HCT116 (cell line): ENCODE measurements at regions not wholly inside any gene's neighbourhood (a gene's known extent, or its start where the extent isn't known, plus 50 kb on each side); places are given as distances from the start of the nearest gene placed in this dataset.

ENCODE experiments used
- ATAC-seq: fragments of 200-7000 bp; cut with Tn5 transposase; 2 replicates; pipeline ENCODE4 v1.9.1; 2020; ENCODE audit warnings: mild to moderate bottlenecking, moderate library complexity
- BruUV-seq: library from RNA; stranded (reverse); fragments of 400-500 nt; replicated peaks from 2 replicates; lab custom pipeline; 2021; lab: Mats Ljungman, UMichigan
- CTCF ChIA-PET: fragments of 300-600 bp; sonication (Branson Sonifier 250); formaldehyde crosslinking; loops from one replicate; lab custom pipeline; 2021; ENCODE audit warnings: antibody characterized with exemption; lab: Charles Lee
- POLR2A ChIA-PET: fragments of 300-600, 350-600 bp; sonication (Branson Sonifier 250); formaldehyde crosslinking; loops from one replicate; lab custom pipeline; 2021; ENCODE audit warnings: antibody characterized with exemption; lab: Charles Lee
- RAD21 ChIA-PET, 2 experiments: fragments of 300-600 bp; sonication (Branson Sonifier 250); formaldehyde crosslinking; loops; one replicate each; lab custom pipeline; 2023; ENCODE audit warnings: low total read pairs in 2 of 2; ENCODE audit not compliant: uncharacterized antibody in 2 of 2, unreplicated experiment in 2 of 2, low non-redundant PET in 1 of 2; lab: Charles Lee
- DNase-seq: peaks from one replicate; pipeline ENCODE4 v3.0.0-alpha.2; 2010; ENCODE audit warnings: low read depth, low spot score
- H2AFZ ChIP-seq: fragments of 200-600 bp; shearing (Covaris generic), sonication (generic); 2 replicates; pipeline ENCODE4 v1.6.1; 2017; ENCODE audit warnings: low read depth, mixed run types, mixed read lengths, antibody characterized with exemption, low read length; ENCODE audit not compliant: poor library complexity, severe bottlenecking
- H3K27ac ChIP-seq: 2 replicates; pipeline ENCODE4 v1.5.1; 2012; ENCODE audit warnings: low read depth, low read length
- H3K27me3 ChIP-seq: fragments of 200-600 bp; sonication (generic); 2 replicates; pipeline ENCODE4 v1.6.1; 2016; ENCODE audit warnings: mixed run types, low read length, mixed read lengths; ENCODE audit not compliant: insufficient read depth
- H3K36me3 ChIP-seq, 2 experiments: fragments of 200-500 bp in 1 of 2; fragments of 200-600 bp in 1 of 2; sonication (Bioruptor generic) in 1 of 2; sonication (generic) in 1 of 2; 2 replicates each; pipeline versions ENCODE4 v1.5.1 to v1.6.1; 2014 to 2016; ENCODE audit warnings: low read length in 2 of 2, inconsistent platforms in 1 of 2, mixed read lengths in 1 of 2, mixed run types in 1 of 2; ENCODE audit not compliant: insufficient read depth in 2 of 2, control insufficient read depth in 1 of 2
- H3K4me1 ChIP-seq, 2 experiments: fragments of 200-600 bp in 1 of 2; sonication (generic) in 1 of 2; 2 replicates each; pipeline versions ENCODE4 v1.5.1 to v1.6.1; 2012 to 2017; ENCODE audit warnings: low read length in 2 of 2, inconsistent platforms in 1 of 2, mild to moderate bottlenecking in 1 of 2, mixed read lengths in 1 of 2, mixed run types in 1 of 2, moderate library complexity in 1 of 2; ENCODE audit not compliant: insufficient read depth in 2 of 2, control insufficient read depth in 1 of 2
- H3K4me2 ChIP-seq: fragments of 200-600 bp; sonication (generic); 2 replicates; pipeline ENCODE4 v1.6.1; 2017; ENCODE audit warnings: mixed run types, low read length, mixed read lengths
- H3K4me3 ChIP-seq, 2 experiments: fragments of 200-600 bp in 1 of 2; sonication (generic) in 1 of 2; replicated peaks in 1 of 2; 2 replicates each; pipeline ENCODE4 v1.5.1; 2011 to 2016; ENCODE audit warnings: low read length in 2 of 2, control low read depth in 1 of 2, low read depth in 1 of 2, mild to moderate bottlenecking in 1 of 2, mixed read lengths in 1 of 2, mixed run types in 1 of 2
- H3K79me2 ChIP-seq: fragments of 200-600 bp; sonication (generic); 2 replicates; pipeline ENCODE4 v1.6.1; 2017; ENCODE audit warnings: mild to moderate bottlenecking, mixed run types, low read length, moderate library complexity, mixed read lengths; ENCODE audit not compliant: insufficient read depth
- H3K9ac ChIP-seq: fragments of 200-600 bp; sonication (generic); 2 replicates; pipeline ENCODE4 v1.6.1; 2016; ENCODE audit warnings: low read length, mixed read lengths
- H3K9me2 ChIP-seq: fragments of 200-600 bp; sonication (generic), shearing (Covaris generic); 2 replicates; pipeline ENCODE4 v1.6.1; 2017; ENCODE audit warnings: mixed run types, mild to moderate bottlenecking, moderate library complexity; ENCODE audit not compliant: insufficient read depth
- H3K9me3 ChIP-seq, 2 experiments: fragments of 200-500 bp in 1 of 2; fragments of 200-600 bp in 1 of 2; sonication (Bioruptor generic) in 1 of 2; sonication (generic) in 1 of 2; 2 replicates each; pipeline ENCODE4 v1.6.1; 2014 to 2017; ENCODE audit warnings: low read length in 2 of 2, mixed read lengths in 2 of 2, inconsistent platforms in 1 of 2, low read depth in 1 of 2, mild to moderate bottlenecking in 1 of 2, mixed run types in 1 of 2, moderate library complexity in 1 of 2; ENCODE audit not compliant: control insufficient read depth in 1 of 2, insufficient read depth in 1 of 2
- H4K20me1 ChIP-seq: fragments of 200-600 bp; sonication (generic), shearing (Covaris generic); 2 replicates; pipeline ENCODE4 v1.6.1; 2017; ENCODE audit warnings: mixed run types, mild to moderate bottlenecking, moderate library complexity; ENCODE audit not compliant: insufficient read depth
- CBX3 ChIP-seq: IDR thresholded peaks from 2 replicates; pipeline ENCODE4 v1.6.1; 2012; ENCODE audit warnings: low read depth
- CEBPB ChIP-seq: IDR thresholded peaks from 2 replicates; pipeline ENCODE4 v1.6.1; 2012; ENCODE audit warnings: low read depth
- EGR1 ChIP-seq: IDR thresholded peaks from 2 replicates; pipeline ENCODE4 v1.6.1; 2012; ENCODE audit warnings: low read depth
- ELF1 ChIP-seq: IDR thresholded peaks from 2 replicates; pipeline ENCODE4 v1.6.1; 2012; ENCODE audit warnings: low read depth, borderline replicate concordance
- EZH2 ChIP-seq: fragments of 200-600 bp; sonication (generic); IDR thresholded peaks from 2 replicates; pipeline ENCODE4 v1.6.1; 2017; ENCODE audit warnings: antibody characterized with exemption, mixed run types
- EZH2phosphoT487 ChIP-seq: fragments of 200-600 bp; IDR thresholded peaks from 2 replicates; pipeline ENCODE4 v1.6.1; 2018; ENCODE audit warnings: antibody characterized with exemption, borderline replicate concordance
- FOSL1 ChIP-seq: IDR thresholded peaks from 2 replicates; pipeline ENCODE4 v1.6.1; 2012; ENCODE audit warnings: low read depth
- JUND ChIP-seq: IDR thresholded peaks from 2 replicates; pipeline ENCODE4 v1.6.1; 2012
- POLR2A ChIP-seq: IDR thresholded peaks from 2 replicates; pipeline ENCODE4 v1.7.0; 2011; ENCODE audit warnings: borderline replicate concordance; ENCODE audit not compliant: insufficient read depth, insufficient read length; ENCODE audit errors: extremely low read depth
- POLR2AphosphoS5 ChIP-seq: IDR thresholded peaks from 2 replicates; pipeline ENCODE4 v1.6.1; 2011; ENCODE audit warnings: mild to moderate bottlenecking, low read depth, low read length, moderate library complexity
- RAD21 ChIP-seq: IDR thresholded peaks from 2 replicates; pipeline ENCODE4 v1.6.1; 2012; ENCODE audit warnings: low read depth, mild to moderate bottlenecking
- SRF ChIP-seq: IDR thresholded peaks from 2 replicates; pipeline ENCODE4 v1.6.1; 2012; ENCODE audit warnings: low read depth
- YY1 ChIP-seq: IDR thresholded peaks from 2 replicates; pipeline ENCODE4 v1.6.1; 2011; ENCODE audit warnings: low read length, low read depth, moderate library complexity, mild to moderate bottlenecking; ENCODE audit not compliant: insufficient replicate concordance; ENCODE audit errors: extremely low read depth
- ZNF274 ChIP-seq: fragments of 200-500 bp; sonication (Bioruptor generic); IDR thresholded peaks from 2 replicates; pipeline ENCODE4 v1.6.1; 2014; ENCODE audit warnings: mild to moderate bottlenecking, low read depth, low read length, inconsistent platforms
- intact Hi-C: fragments of 100-400 bp; cut with micrococcal nuclease; formaldehyde crosslinking; loops from 2 replicates; pipeline ENCODE4 v1.10.0; 2022
- TF ChIP-seq, protein P1 (sequence below): IDR thresholded peaks from 2 replicates; pipeline ENCODE4 v1.6.1; 2011; ENCODE audit warnings: mild to moderate bottlenecking, low read length, moderate library complexity; ENCODE audit not compliant: insufficient replicate concordance; ENCODE audit errors: extremely low read depth

DNA sequence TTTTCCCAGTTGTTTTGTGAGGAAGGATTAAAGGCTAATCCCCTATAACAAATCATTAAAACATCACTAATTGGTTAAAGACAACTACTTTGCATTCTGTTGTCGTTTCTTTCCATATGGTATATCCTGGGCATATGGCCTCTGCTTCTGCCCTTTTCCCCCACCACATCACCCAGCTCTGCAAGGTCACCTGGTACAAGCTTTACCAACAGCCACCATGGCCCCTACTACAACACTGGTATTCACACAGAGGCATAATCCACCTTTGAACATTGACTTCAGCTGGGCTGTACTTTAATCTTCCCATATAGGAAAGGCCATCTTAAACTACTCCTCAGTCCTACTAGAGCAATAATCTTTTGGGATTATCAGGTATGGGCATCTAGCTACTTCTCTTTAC is 866.1 kb downstream of the TLE4 start:
- Histone ChIP-seq H3K9me2 (no peaks in the 10 kb centered on the region), H3K4me1 (no peaks in the 10 kb centered on the region), H4K20me1 (no peaks in the 10 kb centered on the region), H3K9me3 (peaks cover 7 to 35% of the 10 kb centered on the region in 2 experiments; a peak in 2 of 4 replicates), H3K79me2 (no peaks in the 10 kb centered on the region), H3K4me2 (no peak overlapping the region), H3K9ac (no peak overlapping the region), H3K4me3 (no peak overlapping the region), H2AFZ (no peak overlapping the region), H3K27me3 (no peaks in the 10 kb centered on the region), H3K27ac (no peak overlapping the region), H3K36me3 (no peaks in the 10 kb centered on the region)
- ChIA-PET RAD21 (no interaction called here), POLR2A (no interaction called here), CTCF (no interaction called here)
- no peak for ATAC-seq
- DNase-seq = no peak
- TF ChIP-seq YY1 (no peak), EZH2 (no peak), RAD21 (no peak), EGR1 (no peak), ELF1 (no peak), POLR2A (no peak), FOSL1 (no peak), CEBPB (no peak), CBX3 (no peak), JUND (no peak), EZH2phosphoT487 (no peak), POLR2AphosphoS5 (no peak), ZNF274 (no peak)
- intact Hi-C loops = no loop called here
- BruUV-seq = no TSS peak

DNA sequence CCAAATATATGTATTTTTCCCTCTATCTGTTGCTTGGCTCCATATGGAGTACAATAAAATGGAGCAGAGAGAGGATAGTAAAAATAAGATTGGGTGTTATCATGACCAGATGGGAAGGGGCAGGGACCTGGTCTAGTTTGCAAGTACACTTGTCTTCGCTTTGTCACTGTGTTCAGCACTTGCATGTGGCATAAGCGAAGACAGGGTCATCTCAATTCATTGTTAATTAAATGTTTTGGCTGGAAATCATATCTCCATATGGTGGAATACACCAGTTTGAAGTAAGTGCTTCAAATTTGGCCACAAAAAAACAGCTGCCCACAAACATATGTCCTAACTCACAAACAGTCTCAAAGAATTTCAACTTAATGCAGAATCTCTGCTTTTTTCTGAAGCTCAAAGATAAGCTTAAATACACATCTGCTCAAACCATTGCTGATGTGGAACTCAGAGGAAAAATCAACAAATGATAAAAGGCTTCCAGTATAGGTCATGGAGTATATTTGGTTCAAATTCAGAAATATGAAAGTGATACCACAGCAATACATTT is 865.4 kb downstream of the TLE4 start:
- no TSS peak for BruUV-seq
- H3K4me2 ChIP-seq = no peak overlapping the region
- H3K36me3 ChIP-seq = no peaks in the 10 kb centered on the region
- intact Hi-C loops = no loop called here
- H3K9me3 ChIP-seq = peaks cover 9 to 35% of the 10 kb centered on the region in 2 experiments; a peak in 2 of 4 replicates
- no peak for TF ChIP-seq JUND
- TF ChIP-seq SRF = no peak
- TF ChIP-seq CEBPB = no peak
- no peak for TF ChIP-seq EZH2
- TF ChIP-seq YY1 = no peak
- TF ChIP-seq, protein P1, sequence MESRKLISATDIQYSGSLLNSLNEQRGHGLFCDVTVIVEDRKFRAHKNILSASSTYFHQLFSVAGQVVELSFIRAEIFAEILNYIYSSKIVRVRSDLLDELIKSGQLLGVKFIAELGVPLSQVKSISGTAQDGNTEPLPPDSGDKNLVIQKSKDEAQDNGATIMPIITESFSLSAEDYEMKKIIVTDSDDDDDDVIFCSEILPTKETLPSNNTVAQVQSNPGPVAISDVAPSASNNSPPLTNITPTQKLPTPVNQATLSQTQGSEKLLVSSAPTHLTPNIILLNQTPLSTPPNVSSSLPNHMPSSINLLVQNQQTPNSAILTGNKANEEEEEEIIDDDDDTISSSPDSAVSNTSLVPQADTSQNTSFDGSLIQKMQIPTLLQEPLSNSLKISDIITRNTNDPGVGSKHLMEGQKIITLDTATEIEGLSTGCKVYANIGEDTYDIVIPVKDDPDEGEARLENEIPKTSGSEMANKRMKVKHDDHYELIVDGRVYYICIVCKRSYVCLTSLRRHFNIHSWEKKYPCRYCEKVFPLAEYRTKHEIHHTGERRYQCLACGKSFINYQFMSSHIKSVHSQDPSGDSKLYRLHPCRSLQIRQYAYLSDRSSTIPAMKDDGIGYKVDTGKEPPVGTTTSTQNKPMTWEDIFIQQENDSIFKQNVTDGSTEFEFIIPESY = no peak
- no peak for TF ChIP-seq CBX3
- TF ChIP-seq, all 23 proteins: peak for 0
- H2AFZ ChIP-seq = no peak overlapping the region
- H3K27me3 ChIP-seq = no peaks in the 10 kb centered on the region
- ChIA-PET POLR2A (no interaction called here), RAD21 (no interaction called here), CTCF (no interaction called here)
- DNase-seq (no peak), ATAC-seq (no peak)
- H3K4me1 ChIP-seq = no peaks in the 10 kb centered on the region
- H4K20me1 ChIP-seq = no peaks in the 10 kb centered on the region
- no peaks in the 10 kb centered on the region for H3K9me2 ChIP-seq
- no peaks in the 10 kb centered on the region for H3K79me2 ChIP-seq
- H3K27ac ChIP-seq = no peak overlapping the region
- no peak overlapping the region for H3K4me3 ChIP-seq
- H3K9ac ChIP-seq = no peak overlapping the region
